Mucosa of stomach (tissue), 1 donor: ENCODE measurements at regions not wholly inside any gene's neighbourhood (a gene's known extent, or its start where the extent isn't known, plus 50 kb on each side); places are given as distances from the start of the nearest gene placed in this dataset.
"Not testable (repeated sequence)": the region's sequence is repeated elsewhere in the genome, so short reads cannot be mapped to it uniquely, and the experiment has no call there.

Experiments used
- H3K27me3 ChIP-seq: one replicate; pipeline ENCODE4 v1.7.0; 2013; ENCODE audit warnings: mild to moderate bottlenecking, low read length; ENCODE audit not compliant: control insufficient read depth, insufficient read depth
- H3K36me3 ChIP-seq: one replicate; pipeline ENCODE4 v1.7.0; 2013; ENCODE audit warnings: low read length; ENCODE audit not compliant: control insufficient read depth, insufficient read depth
- H3K4me1 ChIP-seq: one replicate; pipeline ENCODE4 v1.7.0; 2013; ENCODE audit warnings: mild to moderate bottlenecking, low read length; ENCODE audit not compliant: control insufficient read depth, insufficient read depth
- H3K4me3 ChIP-seq: one replicate; pipeline ENCODE4 v1.7.0; 2013; ENCODE audit warnings: low read length
- H3K9ac ChIP-seq: one replicate; pipeline ENCODE4 v1.7.0; 2013; ENCODE audit warnings: mild to moderate bottlenecking, low read length, moderate library complexity
- H3K9me3 ChIP-seq: one replicate; pipeline ENCODE4 v1.7.0; 2013; ENCODE audit warnings: mild to moderate bottlenecking, low read length, moderate library complexity; ENCODE audit not compliant: control insufficient read depth
- donor health status: Pancreatic carcinoma.

GRCh38 chr12:97650242-97650641, 187.6 kb downstream of the RMST start:
- Histone ChIP-seq H3K9ac (no peak overlapping the region), H3K9me3 (no peaks in the 10 kb centered on the region), H3K27me3 (no peaks in the 10 kb centered on the region), H3K36me3 (no peaks in the 10 kb centered on the region), H3K4me1 (no peaks in the 10 kb centered on the region), H3K4me3 (no peak overlapping the region)

- not testable (repeated sequence) for H3K27me3 ChIP-seq, H3K36me3 ChIP-seq, H3K4me3 ChIP-seq, H3K9ac ChIP-seq, H3K9me3 ChIP-seq, H3K4me1 ChIP-seq
Measured at GRCh38 chr12:97656548-97656947, 193.9 kb downstream of the RMST start.

GRCh38 chr12:97659117-97659880, 196.7 kb downstream of the RMST start:
- H3K27me3 ChIP-seq = no peaks in the 10 kb centered on the region
- H3K4me1 ChIP-seq = no peaks in the 10 kb centered on the region
- H3K9me3 ChIP-seq = no peaks in the 10 kb centered on the region
- H3K4me3 ChIP-seq = no peak overlapping the region
- no peak overlapping the region for H3K9ac ChIP-seq
- H3K36me3 ChIP-seq = no peaks in the 10 kb centered on the region

- H3K4me3 ChIP-seq = no peak overlapping the region
- H3K36me3 ChIP-seq = no peaks in the 10 kb centered on the region
- H3K9ac ChIP-seq = no peak overlapping the region
- no peaks in the 10 kb centered on the region for H3K4me1 ChIP-seq
- H3K9me3 ChIP-seq = no peaks in the 10 kb centered on the region
- H3K27me3 ChIP-seq = no peaks in the 10 kb centered on the region
Measured at GRCh38 chr12:97666263-97666662, 203.7 kb downstream of the RMST start.

GRCh38 chr12:97672870-97673269, 210.3 kb downstream of the RMST start:
- no peaks in the 10 kb centered on the region for H3K36me3 ChIP-seq
- no peaks in the 10 kb centered on the region for H3K27me3 ChIP-seq
- H3K4me1 ChIP-seq = no peaks in the 10 kb centered on the region

GRCh38 chr12:97680751-97681150, 218.1 kb downstream of the RMST start:
- Histone ChIP-seq H3K36me3 (no peaks in the 10 kb centered on the region), H3K4me3 (no peak overlapping the region), H3K9me3 (no peaks in the 10 kb centered on the region), H3K9ac (no peak overlapping the region), H3K4me1 (no peaks in the 10 kb centered on the region), H3K27me3 (no peaks in the 10 kb centered on the region)

More at GRCh38 chr12:97672870-97673269, 210.3 kb downstream of the RMST start:
- Histone ChIP-seq H3K9me3 (no peaks in the 10 kb centered on the region), H3K4me3 (no peak overlapping the region), H3K9ac (no peak overlapping the region)

- Histone ChIP-seq H3K9ac (no peak overlapping the region), H3K36me3 (no peaks in the 10 kb centered on the region), H3K9me3 (no peaks in the 10 kb centered on the region), H3K4me3 (no peak overlapping the region), H3K4me1 (no peaks in the 10 kb centered on the region), H3K27me3 (no peaks in the 10 kb centered on the region)
Measured at GRCh38 chr12:97681612-97682504, 219.3 kb downstream of the RMST start.

- Histone ChIP-seq H3K36me3 (no peaks in the 10 kb centered on the region), H3K9me3 (no peaks in the 10 kb centered on the region), H3K4me1 (no peaks in the 10 kb centered on the region), H3K4me3 (no peak overlapping the region), H3K27me3 (no peaks in the 10 kb centered on the region), H3K9ac (no peak overlapping the region)
Measured at GRCh38 chr12:97685360-97685759, 222.8 kb downstream of the RMST start.

- no peaks in the 10 kb centered on the region for H3K9me3 ChIP-seq
- no peaks in the 10 kb centered on the region for H3K27me3 ChIP-seq
- H3K4me1 ChIP-seq = no peaks in the 10 kb centered on the region
- H3K36me3 ChIP-seq = no peaks in the 10 kb centered on the region
- no peak overlapping the region for H3K9ac ChIP-seq
- H3K4me3 ChIP-seq = no peak overlapping the region
Measured at GRCh38 chr12:97701901-97702300, 239.3 kb downstream of the RMST start.

GRCh38 chr12:97711392-97711791, 248.8 kb downstream of the RMST start:
- no peaks in the 10 kb centered on the region for H3K27me3 ChIP-seq
- no peak overlapping the region for H3K9ac ChIP-seq
- H3K4me3 ChIP-seq = no peak overlapping the region
- no peaks in the 10 kb centered on the region for H3K9me3 ChIP-seq
- H3K4me1 ChIP-seq = peaks cover 7% of the 10 kb centered on the region
- no peaks in the 10 kb centered on the region for H3K36me3 ChIP-seq

GRCh38 chr12:97713270-97713669, 250.7 kb downstream of the RMST start:
- H3K9ac ChIP-seq = no peak overlapping the region
- no peaks in the 10 kb centered on the region for H3K36me3 ChIP-seq
- H3K9me3 ChIP-seq = no peaks in the 10 kb centered on the region
- peaks cover 7% of the 10 kb centered on the region for H3K4me1 ChIP-seq
- H3K27me3 ChIP-seq = no peaks in the 10 kb centered on the region
- no peak overlapping the region for H3K4me3 ChIP-seq

GRCh38 chr12:97714107-97714563, 251.5 kb downstream of the RMST start:
- Histone ChIP-seq H3K9ac (no peak overlapping the region), H3K4me1 (peaks cover 7% of the 10 kb centered on the region), H3K4me3 (no peak overlapping the region), H3K27me3 (no peaks in the 10 kb centered on the region), H3K9me3 (no peaks in the 10 kb centered on the region), H3K36me3 (no peaks in the 10 kb centered on the region)
